Ovary (tissue), 7 donors: ENCODE measurements at regions not wholly inside any gene's neighbourhood (a gene's known extent, or its start where the extent isn't known, plus 50 kb on each side); places are given as distances from the start of the nearest gene placed in this dataset.

Experiments
- DNase-seq, 5 donors: peaks; one replicate each; pipeline ENCODE4 v3.0.0-alpha.2; 2019 to 2020
- H3K27ac ChIP-seq, 2 donors: fragments of 200-600 bp; one replicate each; pipeline versions ENCODE4 v1.5.1 to v1.8.0; 2019 to 2022
- H3K27me3 ChIP-seq: fragments of 200-600 bp; one replicate; pipeline ENCODE4 v1.8.0; 2022
- H3K36me3 ChIP-seq: fragments of 200-600 bp; sonication (generic); one replicate; pipeline ENCODE4 v1.5.1; 2019
- H3K4me1 ChIP-seq: one replicate; pipeline ENCODE4 v1.8.1; 2013; ENCODE audit warnings: mild to moderate bottlenecking, moderate library complexity; ENCODE audit not compliant: insufficient read depth
- H3K4me3 ChIP-seq: fragments of 200-600 bp; sonication (generic); one replicate; pipeline ENCODE4 v1.5.1; 2017
- H3K9me3 ChIP-seq, 2 donors: fragments of 200-600 bp in 1 of 2; sonication (generic) in 1 of 2; one replicate each; pipeline versions ENCODE4 v1.5.1 to v1.8.1; 2013 to 2019; ENCODE audit warnings: mild to moderate bottlenecking in 1 of 2, moderate library complexity in 1 of 2
- EP300 ChIP-seq: sonication (generic); formaldehyde crosslinking; IDR thresholded peaks from one replicate; pipeline ENCODE4 v1.6.1; 2017; ENCODE audit warnings: antibody characterized with exemption
- POLR2A ChIP-seq: fragments of 450-650 bp; IDR thresholded peaks from one replicate; pipeline ENCODE4 v1.6.1; 2017; ENCODE audit warnings: antibody characterized with exemption, mild to moderate bottlenecking, moderate library complexity
- WGBS, 3 donors: extraction: QIAGEN DNeasy Blood & Tissue Kit in 1 of 3; methylation state at CpG; one replicate each; pipeline versions ENCODE4 v1.1.5 to v1.1.7; 2013 to 2017; 5-methylcytosine and 5-hydroxymethylcytosine counted together
- intact Hi-C, 4 donors: fragments of 100-400 bp; cut with DNase I; formaldehyde crosslinking; loops; one replicate each; pipeline versions ENCODE4 v1.11.0 to v1.15.1; 2022 to 2023
- TF ChIP-seq, protein P1 (sequence below), 3 donors: fragments of 450-650 bp in 2 of 3; fragments of 200-600 bp in 1 of 3; IDR thresholded peaks; one replicate each; pipeline versions ENCODE4 v1.5.1 to v1.8.0; 2016 to 2022; ENCODE audit warnings: antibody characterized with exemption in 3 of 3, mild to moderate bottlenecking in 1 of 3
- donor health status: DM: no; HTN: no; CAD: no; lungs with moderate emphysema.
- donor health status: DM: no; HTN: no; CAD: no.
- donor health status: Bipolar disorder and iron deficiency.
- donor health status: DM: no; HTN: no; CAD: no.
- donor health status: DM: yes; HTN: yes; CAD: no.

DNA sequence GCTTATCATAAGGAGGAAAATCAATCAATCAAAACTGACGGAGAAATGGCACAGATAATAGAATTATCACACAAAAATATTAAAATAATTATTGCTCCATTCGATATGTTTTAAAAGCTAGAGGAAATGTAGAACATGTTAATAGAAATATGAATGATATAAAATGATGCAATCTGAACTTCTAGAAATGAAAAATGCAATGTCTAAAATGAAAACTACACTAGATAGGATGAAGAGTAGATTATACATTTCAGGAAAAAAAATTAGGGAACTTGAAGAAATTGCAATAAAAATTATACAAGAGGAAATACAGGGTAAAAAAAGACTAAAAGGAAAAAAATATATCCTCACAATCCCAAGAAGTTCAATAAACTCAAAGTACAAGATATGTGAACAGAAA lies 80.2 kb upstream of the TP63 start:
- WGBS, 3 donors = 47 to 73% (median 50%) methylated on average over 2 of the region's 2 CpGs
- no peak overlapping the region for H3K27ac ChIP-seq

DNA sequence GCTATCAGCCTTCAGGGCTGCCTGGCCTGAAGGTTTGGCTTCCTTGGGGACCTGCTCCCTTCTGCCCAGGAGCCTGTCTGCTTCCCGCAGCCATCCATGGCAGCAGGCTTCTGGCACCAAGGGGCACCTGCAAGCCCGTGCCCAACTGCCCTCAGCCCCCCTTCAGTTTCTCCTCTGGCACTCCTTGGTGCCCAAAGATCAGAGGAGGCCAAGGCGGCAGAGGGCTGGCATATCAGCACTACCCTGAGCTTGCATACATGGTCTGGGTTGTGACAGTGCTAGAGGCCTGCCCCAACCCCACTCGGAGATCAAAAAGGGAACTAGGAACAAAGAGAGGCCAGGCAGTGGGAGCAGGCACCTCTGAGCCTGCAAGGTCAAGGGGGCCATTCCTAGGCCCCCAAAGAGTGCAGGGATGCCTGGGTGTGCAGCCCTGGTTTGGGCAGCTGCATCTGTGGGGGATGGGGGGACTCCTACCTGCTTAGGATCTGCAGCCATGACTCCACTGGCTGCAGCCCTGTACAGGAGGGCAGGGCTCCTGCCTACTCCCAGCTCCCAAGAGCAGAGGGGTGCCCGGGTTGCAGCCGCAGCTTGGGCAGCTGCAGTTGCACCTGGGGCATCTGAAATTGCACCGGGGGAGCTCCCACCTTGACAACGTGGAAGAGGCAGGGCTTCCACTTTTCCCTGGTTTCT lies 76.2 kb upstream of the TP63 start:
- 64 to 86% (median 76%) methylated on average over 7 to 8 of the region's 8 CpGs for WGBS, 3 donors
- Histone ChIP-seq H3K4me1 (no peaks in the 10 kb centered on the region), H3K4me3 (no peak overlapping the region), H3K27ac (no peak overlapping the region), H3K36me3 (no peaks in the 10 kb centered on the region), H3K27me3 (no peaks in the 10 kb centered on the region), H3K9me3 (no peaks in the 10 kb centered on the region)
- intact Hi-C loops = no loop called here
- no peak for DNase-seq
- no peak for TF ChIP-seq POLR2A
- TF ChIP-seq, protein P1, sequence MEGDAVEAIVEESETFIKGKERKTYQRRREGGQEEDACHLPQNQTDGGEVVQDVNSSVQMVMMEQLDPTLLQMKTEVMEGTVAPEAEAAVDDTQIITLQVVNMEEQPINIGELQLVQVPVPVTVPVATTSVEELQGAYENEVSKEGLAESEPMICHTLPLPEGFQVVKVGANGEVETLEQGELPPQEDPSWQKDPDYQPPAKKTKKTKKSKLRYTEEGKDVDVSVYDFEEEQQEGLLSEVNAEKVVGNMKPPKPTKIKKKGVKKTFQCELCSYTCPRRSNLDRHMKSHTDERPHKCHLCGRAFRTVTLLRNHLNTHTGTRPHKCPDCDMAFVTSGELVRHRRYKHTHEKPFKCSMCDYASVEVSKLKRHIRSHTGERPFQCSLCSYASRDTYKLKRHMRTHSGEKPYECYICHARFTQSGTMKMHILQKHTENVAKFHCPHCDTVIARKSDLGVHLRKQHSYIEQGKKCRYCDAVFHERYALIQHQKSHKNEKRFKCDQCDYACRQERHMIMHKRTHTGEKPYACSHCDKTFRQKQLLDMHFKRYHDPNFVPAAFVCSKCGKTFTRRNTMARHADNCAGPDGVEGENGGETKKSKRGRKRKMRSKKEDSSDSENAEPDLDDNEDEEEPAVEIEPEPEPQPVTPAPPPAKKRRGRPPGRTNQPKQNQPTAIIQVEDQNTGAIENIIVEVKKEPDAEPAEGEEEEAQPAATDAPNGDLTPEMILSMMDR (IDR thresholded peaks at IDR 0.05) = no peak
- no peak for TF ChIP-seq EP300

More for the DNA sequence above, 80.2 kb upstream of the TP63 start:
- Histone ChIP-seq H3K27me3 (no peaks in the 10 kb centered on the region), H3K4me3 (no peak overlapping the region), H3K4me1 (no peaks in the 10 kb centered on the region), H3K36me3 (no peaks in the 10 kb centered on the region), H3K9me3 (no peaks in the 10 kb centered on the region)
- TF ChIP-seq EP300 (no peak), POLR2A (no peak)
- TF ChIP-seq, protein P1 (IDR thresholded peaks at IDR 0.05) = no peak
- intact Hi-C loops = no loop called here
- DNase-seq = no peak

DNA sequence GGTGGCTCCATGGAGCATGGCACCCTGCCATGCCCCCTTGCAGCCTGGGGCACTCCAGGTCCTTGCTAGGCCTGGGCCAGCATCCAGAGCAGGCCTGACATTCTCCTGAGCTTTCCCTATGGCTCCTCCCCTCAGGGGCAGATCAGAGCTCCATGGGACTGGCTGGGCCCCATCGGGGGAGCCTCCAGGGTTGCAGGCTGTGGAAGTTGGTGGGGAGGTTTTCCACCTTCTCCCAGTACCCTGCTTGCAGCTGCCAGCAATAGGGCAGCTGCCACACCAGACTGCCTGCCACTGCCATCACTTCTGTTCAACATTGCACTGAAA lies 75.7 kb upstream of the TP63 start:
- no peak for DNase-seq

DNA sequence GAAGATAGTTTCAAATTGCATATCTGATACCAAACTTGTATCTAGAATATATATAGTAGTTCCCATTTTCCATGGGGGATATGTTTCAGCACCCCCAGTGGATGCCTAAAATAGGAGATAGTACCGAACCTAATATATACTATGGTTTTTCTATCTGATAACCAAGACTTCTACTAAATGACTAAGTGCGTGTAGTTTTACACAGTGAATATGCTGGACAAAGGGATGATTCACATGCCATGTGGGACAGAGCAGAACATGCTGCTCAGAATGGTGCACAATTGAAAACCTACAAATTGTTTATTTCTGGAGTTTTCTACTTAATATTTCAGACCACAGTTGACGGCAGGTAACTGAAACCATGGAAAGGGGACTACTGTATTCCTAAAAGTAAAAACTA lies 73.4 kb upstream of the TP63 start:
- Histone ChIP-seq H3K9me3 (no peaks in the 10 kb centered on the region), H3K4me1 (no peaks in the 10 kb centered on the region), H3K4me3 (no peak overlapping the region), H3K27ac (no peak overlapping the region), H3K27me3 (no peaks in the 10 kb centered on the region), H3K36me3 (no peaks in the 10 kb centered on the region)
- no peak for DNase-seq
- intact Hi-C loops = no loop called here
- TF ChIP-seq, protein P1 (IDR thresholded peaks at IDR 0.05) = no peak
- TF ChIP-seq POLR2A (no peak), EP300 (no peak)
- WGBS, 3 donors = 91 to 93% (median 92%) methylated on average over 3 of the region's 3 CpGs

More for the DNA sequence above, 75.7 kb upstream of the TP63 start:
- no peaks in the 10 kb centered on the region for H3K9me3 ChIP-seq
- H3K27ac ChIP-seq = no peak overlapping the region
- intact Hi-C loops = no loop called here
- TF ChIP-seq POLR2A (no peak), EP300 (no peak)
- TF ChIP-seq, protein P1 (IDR thresholded peaks at IDR 0.05) = no peak
- H3K36me3 ChIP-seq = no peaks in the 10 kb centered on the region
- no peaks in the 10 kb centered on the region for H3K27me3 ChIP-seq
- no peaks in the 10 kb centered on the region for H3K4me1 ChIP-seq
- no peak overlapping the region for H3K4me3 ChIP-seq
- WGBS, 3 donors = 57 to 85% (median 60%) methylated on average over 1 of the region's 1 CpG
